GM12891 (cell line): ENCODE measurements at regions not wholly inside any gene's neighbourhood (a gene's known extent, or its start where the extent isn't known, plus 50 kb on each side); places are given as distances from the start of the nearest gene placed in this dataset.

ENCODE experiments used
- DNase-seq: peaks from one replicate; pipeline ENCODE4 v3.0.0; 2011; ENCODE audit warnings: low spot score; ENCODE audit not compliant: insufficient read length
- FAIRE-seq: peaks from 2 replicates; lab custom pipeline; 2011; peaks lifted over from hg19 to GRCh38; lab: Jason Lieb, UNC
- PAX5 ChIP-seq: IDR thresholded peaks from 2 replicates; pipeline ENCODE4 v1.6.1; 2011; ENCODE audit warnings: low read length, moderate library complexity, mild to moderate bottlenecking; ENCODE audit not compliant: insufficient read depth, severe bottlenecking
- POLR2A ChIP-seq: IDR thresholded peaks from 2 replicates; pipeline ENCODE4 v1.6.1; 2011; ENCODE audit warnings: low read depth, low read length, control low read depth
- POLR2AphosphoS5 ChIP-seq: IDR thresholded peaks from 2 replicates; pipeline ENCODE4 v1.6.1; 2011; ENCODE audit warnings: low read depth, low read length, control low read depth
- POU2F2 ChIP-seq: IDR thresholded peaks from 2 replicates; pipeline ENCODE4 v1.6.1; 2011; ENCODE audit warnings: low read depth, mild to moderate bottlenecking, control low read depth, low read length, moderate library complexity
- SPI1 ChIP-seq: IDR thresholded peaks from 2 replicates; pipeline ENCODE4 v1.6.1; 2011; ENCODE audit warnings: low read depth, low read length, control low read depth
- TAF1 ChIP-seq: IDR thresholded peaks from 2 replicates; pipeline ENCODE4 v1.6.1; 2011; ENCODE audit warnings: low read depth, low read length, control low read depth

DNA sequence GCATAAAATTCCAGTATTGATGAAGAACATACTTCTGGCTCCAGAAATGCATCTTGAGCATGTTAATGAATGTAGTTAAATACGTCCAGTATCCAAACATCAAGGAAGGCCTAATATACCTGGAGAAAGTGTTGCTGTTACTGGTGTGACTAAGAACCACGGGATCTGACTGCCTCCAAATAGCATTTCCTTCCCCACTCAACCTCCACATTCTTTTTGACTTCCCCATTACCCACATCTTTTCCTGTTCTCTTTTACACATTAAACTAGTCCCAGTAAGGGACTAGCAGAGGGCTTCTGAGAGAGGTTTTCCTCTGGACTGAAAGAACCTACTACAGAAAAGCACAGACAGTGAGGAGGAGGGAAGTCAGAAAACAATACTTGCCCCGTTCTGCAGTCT is 482.8 kb upstream of the HTR2C start:
- no peak for FAIRE-seq
- no peak for DNase-seq
- no peak for TF ChIP-seq POU2F2
- no peak for TF ChIP-seq TAF1
- TF ChIP-seq POLR2A = no peak
- no peak for TF ChIP-seq POLR2AphosphoS5
- no peak for TF ChIP-seq SPI1
- no peak for TF ChIP-seq PAX5

DNA sequence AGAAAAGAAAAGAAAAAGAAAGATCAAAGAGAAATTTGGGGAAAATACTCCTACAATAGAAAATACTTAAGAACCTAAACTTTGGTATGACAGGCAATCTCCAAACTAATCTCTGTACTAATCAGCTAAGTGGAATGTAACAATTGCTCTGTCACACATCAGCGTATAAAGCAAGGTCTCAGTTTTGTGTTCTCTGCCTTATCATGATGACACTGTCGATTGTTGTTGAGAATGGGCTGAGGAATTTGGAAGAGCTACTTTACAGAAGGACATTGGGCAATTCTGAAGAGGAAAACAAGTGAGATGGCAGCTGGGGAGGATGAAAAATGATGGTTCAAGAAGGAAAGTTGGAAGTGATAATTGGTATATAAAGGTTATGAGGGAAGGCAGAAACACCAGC is 486.0 kb upstream of the HTR2C start:
- TF ChIP-seq SPI1 = no peak
- no peak for TF ChIP-seq TAF1
- TF ChIP-seq POLR2AphosphoS5 = no peak
- no peak for TF ChIP-seq POU2F2
- no peak for TF ChIP-seq PAX5
- no peak for TF ChIP-seq POLR2A
- no peak for DNase-seq
- FAIRE-seq = no peak

DNA sequence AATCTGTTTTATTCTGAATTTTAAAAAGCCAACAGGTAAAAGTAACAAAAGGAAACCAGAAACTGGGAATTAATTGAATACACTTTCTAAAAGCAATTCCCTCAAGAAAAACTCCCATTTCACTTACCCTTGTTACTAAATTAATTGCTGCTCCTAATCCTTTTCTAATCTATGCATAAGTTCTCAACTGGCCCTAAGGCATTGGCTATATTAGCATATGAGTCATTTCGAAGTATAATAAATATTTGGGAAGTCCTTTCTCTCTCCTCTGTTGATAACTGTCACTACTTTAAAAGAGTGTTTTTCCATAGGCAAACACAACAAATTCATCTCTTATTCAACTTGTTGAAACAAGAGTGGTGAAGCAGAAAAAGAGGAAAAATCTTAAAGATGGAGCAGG is 486.5 kb upstream of the HTR2C start:
- TF ChIP-seq POU2F2 (no peak), POLR2AphosphoS5 (no peak), SPI1 (no peak), POLR2A (no peak)
- no peak for DNase-seq
- FAIRE-seq = no peak

DNA sequence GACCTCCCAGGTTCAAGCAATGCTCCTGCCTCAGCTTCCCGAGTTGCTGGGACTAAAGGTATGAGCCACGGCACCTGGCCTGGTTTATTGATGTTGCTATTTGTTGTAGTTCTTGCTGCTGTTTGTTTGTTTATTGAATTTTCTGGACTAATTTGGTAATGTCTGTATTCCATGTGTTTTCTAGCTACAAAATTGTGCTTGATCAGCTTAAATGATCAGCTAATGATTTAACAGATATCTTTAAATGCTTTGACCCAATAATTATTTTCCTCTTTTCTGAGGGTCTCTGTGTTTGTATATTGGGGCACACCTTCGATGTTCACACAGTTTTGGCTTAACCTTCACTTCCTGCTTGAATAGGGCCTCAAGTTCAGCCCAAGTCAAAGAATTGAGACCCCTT is 488.1 kb upstream of the HTR2C start:
- TF ChIP-seq SPI1 = no peak
- no peak for TF ChIP-seq POLR2A
- TF ChIP-seq PAX5 = no peak
- TF ChIP-seq POLR2AphosphoS5 = no peak
- no peak for TF ChIP-seq TAF1
- no peak for TF ChIP-seq POU2F2
- FAIRE-seq (no peak), DNase-seq (no peak)

DNA sequence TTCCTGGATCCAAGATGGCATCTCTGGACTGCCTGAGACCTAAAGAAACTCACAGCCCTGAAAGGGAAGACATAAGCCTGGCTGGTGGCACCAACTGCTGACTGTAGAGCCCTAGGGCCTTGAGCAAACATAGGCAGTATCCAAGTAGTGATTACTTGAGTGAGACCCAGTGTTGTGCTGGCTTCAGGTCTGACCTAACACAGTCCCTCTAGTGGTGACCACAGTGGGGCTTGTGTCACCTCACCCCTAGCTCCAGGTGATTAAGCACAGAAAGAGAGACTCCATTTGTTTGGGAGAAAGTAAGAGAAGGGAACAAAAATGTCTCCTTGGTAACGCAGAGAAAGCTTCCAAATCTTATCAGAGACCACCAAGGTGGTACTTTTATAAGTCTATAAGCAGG is 496.3 kb upstream of the HTR2C start:
- DNase-seq (no peak), FAIRE-seq (no peak)
- TF ChIP-seq TAF1 (no peak), POU2F2 (no peak), SPI1 (no peak), POLR2A (no peak), POLR2AphosphoS5 (no peak), PAX5 (no peak)

DNA sequence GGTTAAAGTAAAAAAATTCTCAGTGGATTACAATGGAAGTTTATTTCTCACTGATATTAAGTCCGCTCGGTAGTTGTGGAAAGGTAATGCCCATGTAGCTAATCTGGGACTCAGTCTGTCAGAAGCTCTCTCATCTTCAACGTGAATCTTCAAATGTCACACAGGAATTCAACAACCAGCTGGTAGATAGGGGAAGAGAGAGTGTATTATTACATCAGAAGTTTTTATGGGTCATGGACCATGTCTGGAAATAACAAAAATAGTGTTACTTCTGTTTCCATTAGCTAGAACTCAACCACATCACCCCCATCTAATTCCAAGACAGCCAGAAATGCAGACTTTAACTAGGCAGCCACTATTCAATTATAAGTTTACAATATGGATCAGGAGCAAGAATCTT is 506.1 kb upstream of the HTR2C start:
- no peak for FAIRE-seq
- TF ChIP-seq POLR2A (no peak), SPI1 (no peak), PAX5 (no peak), POLR2AphosphoS5 (no peak), TAF1 (no peak), POU2F2 (no peak)
- no peak for DNase-seq

DNA sequence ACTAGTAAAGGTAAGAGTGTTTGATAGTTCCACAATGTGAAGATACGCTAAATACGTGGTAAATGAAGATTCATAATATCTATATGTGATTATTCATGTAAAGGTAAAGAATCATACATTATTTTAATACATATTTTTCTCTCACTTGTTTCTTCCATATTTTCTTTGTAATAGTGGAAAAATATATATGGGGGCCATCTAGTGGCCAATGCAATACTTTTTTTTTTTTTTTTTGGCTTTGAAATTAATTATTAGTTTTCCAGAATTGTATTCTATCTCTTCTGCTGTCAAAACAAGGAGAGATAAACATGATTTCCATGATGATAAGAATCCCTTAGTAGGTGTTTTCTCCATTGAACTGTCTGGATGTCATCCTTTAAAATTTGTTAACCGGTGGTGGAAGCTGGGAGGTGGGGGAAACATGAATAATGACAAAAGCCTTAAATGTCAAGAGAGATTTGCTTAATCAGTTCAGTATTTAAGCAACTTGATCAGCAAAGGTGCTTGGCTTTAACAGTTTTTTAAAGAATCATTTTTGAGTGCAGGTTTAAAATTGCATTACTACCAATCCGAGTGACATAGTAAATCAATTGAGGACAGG is 508.7 kb upstream of the HTR2C start:
- DNase-seq = no peak
- TF ChIP-seq TAF1 (no peak), POLR2A (no peak), POU2F2 (no peak), PAX5 (no peak), SPI1 (no peak), POLR2AphosphoS5 (no peak)
- no peak for FAIRE-seq

DNA sequence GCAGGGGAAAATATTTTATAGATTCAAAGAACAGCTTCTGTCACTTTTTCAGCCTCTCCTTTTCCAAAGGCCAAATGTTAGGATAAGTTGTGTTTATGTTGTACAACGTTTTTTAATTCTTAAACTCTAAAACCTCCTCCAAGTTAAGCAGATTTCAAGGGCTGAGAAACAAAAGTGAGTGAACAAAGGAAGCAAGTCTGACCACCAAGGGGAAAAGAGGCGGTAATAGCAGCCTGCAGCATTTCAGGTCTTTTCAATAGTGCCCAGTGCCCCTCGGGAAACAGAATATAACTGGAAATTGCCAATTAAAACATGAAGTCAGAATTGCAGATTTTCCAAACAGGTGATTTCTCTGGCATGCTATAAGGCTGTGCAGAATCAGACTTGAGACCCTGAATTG is 510.0 kb upstream of the HTR2C start:
- no peak for FAIRE-seq
- TF ChIP-seq POU2F2 (no peak), SPI1 (no peak), POLR2AphosphoS5 (no peak), PAX5 (no peak), POLR2A (no peak), TAF1 (no peak)
- DNase-seq = no peak

DNA sequence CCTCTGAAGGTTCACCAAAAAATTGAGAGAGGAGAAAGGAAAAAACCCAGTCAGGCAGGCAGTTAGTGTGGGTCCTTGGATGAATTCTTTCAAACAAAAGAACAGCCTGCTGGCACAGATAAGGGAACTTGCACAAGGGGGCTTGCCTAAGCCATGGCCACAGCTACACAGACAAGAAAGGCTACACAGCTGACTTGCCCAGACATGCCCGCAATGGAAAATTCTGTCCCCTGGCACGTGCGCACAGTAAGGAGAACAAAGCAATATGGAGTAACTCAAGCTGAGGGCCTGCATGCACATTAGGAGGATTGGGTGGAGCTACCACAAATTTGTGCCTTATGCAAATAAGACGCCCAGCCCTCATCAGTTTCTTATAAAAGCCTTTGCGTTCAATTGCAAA is 512.5 kb upstream of the HTR2C start:
- DNase-seq (no peak), FAIRE-seq (no peak)
- TF ChIP-seq POLR2A (no peak), TAF1 (no peak), POU2F2 (no peak), POLR2AphosphoS5 (no peak), SPI1 (no peak), PAX5 (no peak)

DNA sequence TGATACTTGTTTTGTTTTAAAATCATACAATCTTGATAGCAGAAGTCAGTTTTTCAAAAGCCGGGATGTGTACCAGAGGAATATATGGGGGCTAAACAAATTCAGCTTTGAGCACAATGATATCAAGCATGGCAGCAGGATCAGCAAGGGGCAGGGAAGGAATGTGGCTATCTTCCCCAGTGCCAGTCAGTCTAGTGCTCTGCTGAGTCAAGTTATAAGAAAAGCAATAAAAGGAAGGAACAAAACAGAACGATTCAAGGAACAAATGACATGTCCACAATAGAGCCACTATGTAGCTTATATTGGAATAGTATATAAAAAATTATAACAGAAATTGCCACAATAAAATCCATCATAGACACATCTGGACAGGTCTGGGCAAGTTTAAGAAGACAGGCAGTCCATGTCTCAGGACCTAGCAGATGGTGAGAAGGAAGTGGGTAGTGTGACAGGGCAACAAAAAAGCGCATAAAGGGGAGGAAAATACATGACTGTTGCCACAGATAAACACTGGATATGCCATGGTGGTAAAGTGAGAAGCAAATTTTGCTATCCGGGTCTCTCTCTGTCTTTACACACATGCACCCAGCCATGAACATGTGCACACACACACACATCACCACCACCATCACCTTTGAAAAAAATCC is 518.2 kb upstream of the HTR2C start:
- DNase-seq (no peak), FAIRE-seq (no peak)
- TF ChIP-seq POU2F2 (no peak), SPI1 (no peak), TAF1 (no peak), POLR2A (no peak), POLR2AphosphoS5 (no peak), PAX5 (no peak)
